HepG2 (cell line): ENCODE measurements at regions not wholly inside any gene's neighbourhood (a gene's known extent, or its start where the extent isn't known, plus 50 kb on each side); places are given as distances from the start of the nearest gene placed in this dataset.

Source experiments
- CTCF ChIP-seq: sonication (generic); formaldehyde crosslinking; IDR thresholded peaks from 2 replicates; pipeline ENCODE4 v1.5.0; 2020; ENCODE audit warnings: mild to moderate bottlenecking, missing genetic modification reagents, moderate library complexity
- IKZF5 ChIP-seq: IDR thresholded peaks from 2 replicates; pipeline ENCODE4 v1.6.1; 2018; ENCODE audit warnings: missing genetic modification reagents, mild to moderate bottlenecking, missing compliant biosample characterization
- PLSCR1 ChIP-seq: sonication (generic); formaldehyde crosslinking; IDR thresholded peaks from 2 replicates; pipeline ENCODE4 v1.5.0; 2020; ENCODE audit warnings: missing genetic modification reagents, mild to moderate bottlenecking, borderline replicate concordance
- SAP130 ChIP-seq: IDR thresholded peaks from 2 replicates; pipeline ENCODE4 v1.6.1; 2016; ENCODE audit warnings: low read depth
- SP1 ChIP-seq, 2 experiments: fragments of 450-650 bp in 1 of 2; sonication (generic) in 1 of 2; formaldehyde crosslinking in 1 of 2; IDR thresholded peaks; 2 replicates each; pipeline versions ENCODE4 v1.4.0 to v1.6.1; 2016 to 2020; ENCODE audit warnings: missing genetic modification reagents in 1 of 2
- SRSF1 ChIP-seq: fragments of 200-400 bp; formaldehyde crosslinking; optimal IDR thresholded peaks from 2 replicates; pipeline ENCODE3; 2017; ENCODE audit warnings: mild to moderate bottlenecking, low read depth, low read length, moderate library complexity
- ZNF530 ChIP-seq: sonication (generic); formaldehyde crosslinking; IDR thresholded peaks from 2 replicates; pipeline ENCODE4 v1.5.0; 2020; ENCODE audit warnings: low read depth, mild to moderate bottlenecking, missing genetic modification reagents
- ZNF619 ChIP-seq: sonication (generic); formaldehyde crosslinking; IDR thresholded peaks from 2 replicates; pipeline ENCODE4 v1.4.0; 2020; ENCODE audit warnings: mild to moderate bottlenecking, missing genetic modification reagents

- TF ChIP-seq SAP130 (CRISPR knock-in tag) (no peak), ZNF619 (CRISPR knock-in tag) (no peak), SP1 (IDR thresholded peaks at IDR 0.05) (no peak), SP1 (CRISPR knock-in tag; IDR thresholded peaks at IDR 0.05) (no peak), ZNF530 (CRISPR knock-in tag) (no peak), SRSF1 (no peak), CTCF (CRISPR knock-in tag) (no peak), IKZF5 (CRISPR knock-in tag) (no peak), PLSCR1 (CRISPR knock-in tag) (no peak)
These were observed 921.0 kb downstream of the GATA3 start for GRCh38 chr10:8975535-8975934.
